ENCODE measurements at regions not wholly inside any gene's neighbourhood (a gene's known extent, or its start where the extent isn't known, plus 50 kb on each side); places are given as distances from the start of the nearest gene placed in this dataset.

DNA sequence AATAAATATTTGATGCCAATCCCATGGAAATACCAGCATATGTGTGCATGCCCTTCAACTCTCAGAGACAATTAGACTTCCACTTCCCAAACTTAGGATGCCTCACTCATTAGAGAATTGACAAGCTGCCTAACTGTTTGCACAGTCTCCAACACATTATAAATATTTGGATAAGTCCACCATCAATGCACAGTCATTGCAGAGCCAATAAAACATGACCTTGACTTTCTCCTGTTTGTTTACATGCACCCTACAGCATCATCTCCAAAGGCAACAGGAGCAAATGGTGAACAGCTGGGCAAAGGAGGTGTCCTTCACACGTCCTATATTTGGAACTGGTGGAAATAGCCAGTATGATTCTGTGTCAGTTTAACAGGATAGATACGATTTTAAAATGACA lies 804.4 kb upstream of the RBFOX1 start:
- no peak overlapping the region for H3K4me3 ChIP-seq (ENCODE audit: low read length)
- DNase-seq (ENCODE audit: low read depth, low spot score): no peak

DNA sequence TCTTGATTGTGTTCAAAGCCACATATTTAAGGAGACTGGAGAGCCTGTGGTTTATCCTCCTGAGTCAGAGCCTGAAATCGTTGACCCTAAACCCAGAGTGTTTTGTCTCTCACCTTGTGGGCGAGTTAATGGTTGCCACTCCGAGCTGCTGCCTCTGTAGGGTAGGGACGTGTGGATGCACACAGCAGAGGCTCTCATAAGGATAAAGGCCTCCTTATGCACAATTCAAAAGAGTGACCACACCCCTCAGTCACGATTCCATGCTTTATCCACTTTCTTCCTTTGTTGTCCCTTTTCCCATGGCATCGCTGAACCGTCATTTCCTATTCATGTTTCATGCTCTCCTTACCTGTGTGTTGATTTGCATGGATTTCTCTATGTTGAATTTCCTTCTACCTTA lies 805.0 kb upstream of the RBFOX1 start:
- H3K4me3 ChIP-seq (ENCODE audit: low read length): no peak overlapping the region
- no peak for DNase-seq (ENCODE audit: low read depth, low spot score)

DNA sequence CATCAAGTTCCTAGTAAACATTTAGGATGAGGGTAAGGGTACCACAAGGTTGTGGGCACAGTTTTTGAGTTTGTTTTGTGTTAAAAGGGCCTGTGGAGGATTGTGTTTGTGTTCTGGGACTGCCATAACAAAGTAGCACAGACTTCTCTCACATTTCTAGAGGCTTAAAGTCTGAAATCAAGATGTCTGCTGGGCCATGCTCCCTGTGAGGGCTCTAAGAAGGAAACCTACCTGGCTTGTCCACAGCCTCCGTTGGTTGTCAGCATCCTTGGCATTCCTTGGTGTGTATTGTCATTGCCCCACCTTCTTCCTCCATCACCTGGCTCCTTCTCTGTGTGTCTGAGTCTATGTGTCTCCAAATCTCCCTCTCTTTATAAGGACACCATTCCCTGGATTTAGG lies 808.1 kb upstream of the RBFOX1 start:
- no peak overlapping the region for H3K4me3 ChIP-seq (ENCODE audit: low read length)
- no peak for DNase-seq (ENCODE audit: low read depth, low spot score)

DNA sequence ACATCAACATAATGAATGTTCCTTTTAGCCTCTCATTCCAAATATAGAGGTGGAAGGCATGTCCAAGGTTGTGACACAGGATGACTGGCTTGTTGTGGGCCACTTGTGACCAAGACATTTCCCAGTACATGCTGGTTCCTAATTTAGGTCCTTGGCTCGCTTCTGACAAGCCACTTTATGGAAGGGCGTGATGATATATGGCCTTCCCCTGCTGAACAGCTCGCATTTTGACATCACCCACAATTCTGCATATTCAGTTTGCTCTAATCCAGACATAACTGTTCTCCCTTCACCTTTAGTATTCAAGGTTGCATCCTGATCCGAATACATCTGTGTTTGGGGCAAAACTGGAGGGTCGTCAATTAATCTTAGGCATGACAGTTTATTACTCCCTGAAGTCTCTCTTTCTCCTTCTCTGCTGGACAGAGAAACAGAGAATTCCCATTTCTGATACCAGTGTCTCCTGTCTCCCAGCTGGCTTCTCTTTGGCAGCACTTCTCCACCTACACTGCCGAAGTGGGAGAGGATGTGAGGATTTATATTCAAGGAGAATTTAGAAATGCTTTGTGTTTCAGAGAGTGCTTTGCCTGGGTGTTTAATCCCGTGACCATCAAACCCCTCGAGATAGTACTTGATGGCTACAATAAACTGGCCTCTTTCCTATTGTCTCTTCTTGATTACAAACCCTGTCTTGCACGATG lies 815.5 kb upstream of the RBFOX1 start:
- no peak for DNase-seq (ENCODE audit: low read depth, low spot score)
- no peak overlapping the region for H3K4me3 ChIP-seq (ENCODE audit: low read length)

DNA sequence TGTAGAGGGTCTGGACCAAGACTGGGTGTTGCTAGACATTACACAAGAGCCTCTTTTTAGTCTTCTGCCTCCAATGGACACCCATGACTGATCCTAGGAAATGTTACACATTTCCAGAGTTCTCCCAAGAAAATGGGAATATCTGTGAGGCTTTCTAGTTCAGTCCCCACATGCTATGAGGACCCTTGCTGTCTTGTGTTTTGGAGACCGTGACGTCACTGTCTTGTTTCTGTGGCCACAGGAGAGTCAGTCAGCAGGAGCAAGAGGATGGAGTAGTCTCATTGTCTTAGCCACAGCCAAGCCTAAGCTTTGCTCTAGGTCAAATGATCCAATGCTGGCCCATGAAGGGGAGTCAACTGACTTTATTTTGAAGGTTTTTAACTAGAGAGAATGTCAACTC lies 820.1 kb upstream of the RBFOX1 start:
- no peak overlapping the region for H3K4me3 ChIP-seq (ENCODE audit: low read length)
- no peak for DNase-seq (ENCODE audit: low read depth, low spot score)

GRCh38 chr16:6510261-6510660 lies 822.4 kb upstream of the RBFOX1 start:
- no peak overlapping the region for H3K4me3 ChIP-seq (ENCODE audit: low read length)
- no peak for DNase-seq (ENCODE audit: low read depth, low spot score)

- DNase-seq (ENCODE audit: low read depth, low spot score): no peak
- H3K4me3 ChIP-seq (ENCODE audit: low read length): no peak overlapping the region
Observed at GRCh38 chr16:6499413-6499812, 833.2 kb upstream of the RBFOX1 start.

DNA sequence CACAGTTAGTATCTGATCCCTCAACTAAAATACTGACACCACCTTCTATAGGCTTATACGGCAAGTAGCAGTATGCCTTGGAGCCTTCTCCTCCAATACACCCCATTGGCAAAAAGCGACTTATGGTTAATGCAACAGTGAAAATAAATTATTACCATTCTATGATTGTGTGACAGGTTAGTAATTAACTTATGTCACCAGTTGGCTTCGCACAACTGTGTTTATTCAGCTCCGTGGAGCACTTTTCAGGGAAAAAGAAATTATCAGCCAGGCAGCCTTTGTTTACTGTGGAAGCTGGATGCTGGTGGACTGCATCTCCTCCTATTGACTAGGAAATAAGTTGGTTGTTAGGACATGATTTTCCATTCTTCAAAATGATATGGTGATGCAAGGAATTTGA lies 833.8 kb upstream of the RBFOX1 start:
- DNase-seq (ENCODE audit: low read depth, low spot score): no peak
- H3K4me3 ChIP-seq (ENCODE audit: low read length): no peak overlapping the region

- no peak overlapping the region for H3K4me3 ChIP-seq (ENCODE audit: low read length)
- DNase-seq (ENCODE audit: low read depth, low spot score): no peak
Observed at GRCh38 chr16:6496996-6497395, 835.6 kb upstream of the RBFOX1 start.

DNA sequence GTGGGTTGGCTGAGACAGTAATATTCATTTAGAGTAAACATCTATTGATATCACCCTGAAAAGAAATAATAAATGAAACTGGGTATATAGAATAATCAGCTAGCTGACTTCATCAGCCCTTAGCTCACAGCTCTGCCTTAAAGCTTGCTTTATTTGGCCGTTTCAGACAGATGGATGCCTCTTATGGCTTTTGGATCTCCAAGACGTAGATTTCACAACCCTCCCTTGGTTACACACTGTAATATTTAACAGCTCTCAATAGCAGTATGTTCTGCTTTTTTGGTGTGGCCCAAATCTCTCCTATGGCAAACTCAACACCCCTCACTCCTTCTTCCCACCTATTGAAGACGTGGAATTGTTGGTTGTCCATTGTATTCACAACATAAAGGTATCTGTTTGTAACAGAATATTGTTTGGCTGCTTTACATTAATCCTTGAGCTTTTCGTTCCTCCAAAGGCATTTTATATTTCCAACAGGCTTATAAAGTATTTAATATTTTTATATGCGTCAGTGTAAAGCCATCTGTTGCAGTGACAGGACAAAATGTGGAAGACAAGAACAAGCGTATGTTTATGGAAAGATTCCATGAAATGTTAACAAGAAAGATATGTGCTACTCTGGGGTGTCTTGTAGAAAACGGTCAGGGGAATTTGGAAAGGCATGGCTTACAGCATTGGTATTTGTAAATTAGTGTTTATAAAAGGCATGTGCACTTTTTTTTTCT lies 837.0 kb upstream of the RBFOX1 start:
- no peak overlapping the region for H3K4me3 ChIP-seq (ENCODE audit: low read length)

DNA sequence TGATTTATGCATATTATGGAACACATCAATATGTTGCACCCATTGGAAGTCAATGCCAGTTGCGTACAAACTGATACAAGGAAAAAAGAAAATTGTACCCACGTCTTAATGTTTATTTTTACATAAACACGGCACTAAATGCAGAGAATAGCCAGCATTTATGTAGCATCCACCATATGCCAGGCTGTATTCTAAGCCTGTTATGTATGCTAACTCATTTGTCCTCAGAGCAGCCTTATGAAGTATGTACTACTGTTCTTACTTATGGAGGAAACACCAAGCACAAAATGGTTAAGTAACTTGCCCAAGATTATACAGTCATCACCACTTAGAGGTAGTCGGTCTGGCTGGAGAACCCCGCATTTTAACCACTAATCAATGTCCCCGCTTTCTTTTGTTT lies 837.9 kb upstream of the RBFOX1 start:
- DNase-seq (ENCODE audit: low read depth, low spot score): no peak

More for the DNA sequence above, 837.0 kb upstream of the RBFOX1 start:
- DNase-seq (ENCODE audit: low read depth, low spot score): no peak

GRCh38 chr16:6493555-6493954 lies 839.1 kb upstream of the RBFOX1 start:
- no peak for DNase-seq (ENCODE audit: low read depth, low spot score)

More for the DNA sequence above, 837.9 kb upstream of the RBFOX1 start:
- no peak overlapping the region for H3K4me3 ChIP-seq (ENCODE audit: low read length)

GRCh38 chr16:6492742-6493141 lies 839.9 kb upstream of the RBFOX1 start:
- no peak overlapping the region for H3K4me3 ChIP-seq (ENCODE audit: low read length)
- DNase-seq (ENCODE audit: low read depth, low spot score): no peak

More at GRCh38 chr16:6493555-6493954, 839.1 kb upstream of the RBFOX1 start:
- H3K4me3 ChIP-seq (ENCODE audit: low read length): no peak overlapping the region

DNA sequence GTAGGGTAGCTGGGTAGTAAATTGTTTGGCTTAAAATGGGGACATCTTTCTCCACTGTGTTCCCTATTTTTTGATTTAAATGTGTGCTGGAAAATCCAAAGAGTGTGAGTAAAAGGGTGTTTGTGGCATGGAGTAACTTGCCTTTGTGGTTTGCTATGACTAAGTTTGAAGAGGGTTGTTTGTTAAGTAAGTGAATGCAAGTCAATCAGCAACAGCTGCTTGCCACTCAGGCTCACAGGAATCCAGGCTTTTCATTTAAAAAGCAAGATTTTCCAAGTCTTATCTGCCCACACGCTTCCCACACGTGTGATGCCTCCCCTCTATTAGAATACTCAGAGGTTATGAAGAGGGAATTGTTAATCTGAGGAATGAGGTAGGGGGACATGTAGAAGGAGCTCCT lies 847.7 kb upstream of the RBFOX1 start:
- no peak for DNase-seq (ENCODE audit: low read depth, low spot score)
- no peak overlapping the region for H3K4me3 ChIP-seq (ENCODE audit: low read length)

DNA sequence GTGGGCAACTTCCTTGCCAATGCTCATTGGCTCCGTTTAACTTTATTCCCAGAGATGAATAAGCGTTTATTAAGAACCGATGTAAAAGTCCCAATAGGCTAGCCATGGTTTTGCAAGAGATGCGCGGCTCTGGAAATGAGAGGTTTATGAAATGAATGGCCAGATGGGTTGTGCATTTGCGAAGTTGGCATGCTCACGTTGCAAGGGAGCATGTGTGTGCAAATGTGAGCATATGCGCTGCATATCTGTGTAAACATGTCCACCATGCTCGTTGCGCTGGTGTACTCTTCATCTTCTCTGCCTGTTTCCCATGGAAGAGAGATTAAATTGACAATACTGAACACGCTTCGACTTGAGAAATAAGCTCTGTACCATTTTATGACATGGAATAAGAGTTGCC lies 848.6 kb upstream of the RBFOX1 start:
- no peak for DNase-seq (ENCODE audit: low read depth, low spot score)
- no peak overlapping the region for H3K4me3 ChIP-seq (ENCODE audit: low read length)

DNA sequence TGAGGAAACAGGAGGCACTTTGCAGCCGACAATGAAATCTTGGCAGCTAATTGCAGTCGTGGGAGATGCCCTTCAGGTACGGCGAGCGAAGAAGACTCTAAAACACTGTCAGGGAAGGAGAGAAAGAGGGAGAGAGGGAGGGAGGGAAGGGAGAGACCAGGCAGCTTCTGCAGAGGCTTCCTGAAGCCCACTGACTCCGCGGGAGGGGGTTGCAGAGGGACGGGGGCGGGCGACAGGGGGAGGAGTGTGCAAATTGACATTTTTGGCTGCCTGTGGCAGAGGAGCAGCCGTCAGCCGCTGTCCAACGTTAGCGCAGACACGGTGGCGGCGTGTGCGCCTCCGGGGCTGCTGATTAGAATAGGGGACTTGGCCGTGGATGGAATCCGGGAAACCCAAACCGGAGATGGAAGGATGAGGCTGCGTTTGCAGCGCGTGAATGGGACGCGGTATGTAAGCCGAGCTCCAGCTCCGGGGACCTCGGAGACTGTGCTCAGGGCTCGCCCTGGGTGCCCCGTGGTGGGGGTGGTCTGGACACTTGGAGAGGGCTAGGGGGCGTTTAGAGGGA lies 849.1 kb upstream of the RBFOX1 start:
- H3K4me3 ChIP-seq (ENCODE audit: low read length): no peak overlapping the region
- DNase-seq (ENCODE audit: low read depth, low spot score): no peak

GRCh38 chr16:6482696-6483468 lies 849.8 kb upstream of the RBFOX1 start:
- H3K4me3 ChIP-seq (ENCODE audit: low read length): no peak overlapping the region
- no peak for DNase-seq (ENCODE audit: low read depth, low spot score)

GRCh38 chr16:6481894-6482293 lies 850.8 kb upstream of the RBFOX1 start:
- no peak for DNase-seq (ENCODE audit: low read depth, low spot score)
- H3K4me3 ChIP-seq (ENCODE audit: low read length): no peak overlapping the region

DNA sequence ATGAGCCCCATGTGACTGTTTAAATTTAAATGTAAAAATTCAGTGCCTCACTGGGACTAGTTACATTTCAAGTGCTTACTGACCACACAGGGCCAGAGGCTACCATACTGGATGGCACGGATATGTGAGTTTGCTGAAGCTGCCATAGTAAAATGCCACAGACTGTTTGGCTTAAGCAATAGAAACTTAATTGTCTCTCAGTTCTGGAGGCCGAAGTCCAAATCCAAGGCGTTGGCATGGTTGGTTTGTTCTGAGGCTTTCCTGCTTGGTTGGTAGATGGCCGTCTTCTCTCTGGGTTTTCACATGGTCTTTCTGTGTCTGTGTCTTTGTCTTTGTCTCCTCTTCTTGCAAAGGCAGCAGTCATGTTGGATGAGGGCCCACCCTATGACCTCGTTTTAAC lies 878.9 kb upstream of the RBFOX1 start:
- no peak overlapping the region for H3K4me3 ChIP-seq (ENCODE audit: low read length)
- no peak for DNase-seq (ENCODE audit: low read depth, low spot score)

Measured in Jurkat, Clone E6-1 (cell line).